Neural cell (in vitro differentiated cells): ENCODE measurements at regions not wholly inside any gene's neighbourhood (a gene's known extent, or its start where the extent isn't known, plus 50 kb on each side); places are given as distances from the start of the nearest gene placed in this dataset.

ENCODE experiments used
- H2AFZ ChIP-seq: fragments of 200-600, 300-800 bp; sonication (generic), shearing (Covaris generic); 2 replicates; pipeline ENCODE4 v1.6.0; 2014; ENCODE audit warnings: low read depth, mild to moderate bottlenecking, antibody characterized with exemption, low read length, moderate library complexity
- H3F3A ChIP-seq: fragments of 200-600 bp; shearing (Covaris generic); 2 replicates; pipeline ENCODE4 v1.6.1; 2016; ENCODE audit warnings: mild to moderate bottlenecking, moderate library complexity, mixed read lengths, antibody characterized with exemption, low read length; ENCODE audit not compliant: insufficient read depth, poor library complexity, severe bottlenecking
- H3K27ac ChIP-seq: fragments of 200-600, 300-800 bp; sonication (generic), shearing (Covaris generic); 2 replicates; pipeline ENCODE4 v1.5.1; 2014; ENCODE audit warnings: mild to moderate bottlenecking, low read length, moderate library complexity
- H3K27me3 ChIP-seq: fragments of 300-800, 200-600 bp; sonication (generic), shearing (Covaris generic); 2 replicates; pipeline ENCODE4 v1.6.0; 2014; ENCODE audit warnings: mild to moderate bottlenecking, low read depth, low read length, moderate library complexity; ENCODE audit not compliant: insufficient read depth
- H3K36me3 ChIP-seq: fragments of 300-800, 200-600 bp; sonication (generic), shearing (Covaris generic); 2 replicates; pipeline ENCODE4 v1.5.1; 2014; ENCODE audit warnings: mild to moderate bottlenecking, antibody characterized with exemption, low read length, moderate library complexity; ENCODE audit not compliant: insufficient read depth
- H3K4me2 ChIP-seq: fragments of 300-800, 200-600 bp; sonication (generic), shearing (Covaris generic); 2 replicates; pipeline ENCODE4 v1.6.0; 2014; ENCODE audit warnings: mild to moderate bottlenecking, low read length
- H3K4me3 ChIP-seq: fragments of 300-800, 200-600 bp; sonication (generic), shearing (Covaris generic); 2 replicates; pipeline ENCODE4 v1.5.1; 2014; ENCODE audit warnings: mild to moderate bottlenecking, low read length, moderate library complexity
- H3K79me2 ChIP-seq: fragments of 200-600 bp; shearing (Covaris generic); replicated peaks from 2 replicates; pipeline ENCODE4 v1.6.0; 2014; ENCODE audit warnings: mild to moderate bottlenecking, low read length, moderate library complexity; ENCODE audit not compliant: insufficient read depth
- H3K9ac ChIP-seq: fragments of 300-800, 200-600 bp; sonication (generic), shearing (Covaris generic); 2 replicates; pipeline ENCODE4 v1.6.1; 2016; ENCODE audit warnings: mild to moderate bottlenecking, low read length, mixed read lengths
- H3K9me2 ChIP-seq: fragments of 200-600 bp; shearing (Covaris generic); 2 replicates; pipeline ENCODE4 v1.6.1; 2016; ENCODE audit warnings: mild to moderate bottlenecking, low read length, mixed read lengths; ENCODE audit not compliant: insufficient read depth
- H3K9me3 ChIP-seq: fragments of 200-600, 300-800 bp; sonication (generic), shearing (Covaris generic); 2 replicates; pipeline ENCODE4 v1.6.1; 2016; ENCODE audit warnings: mild to moderate bottlenecking, mixed run types, low read length, moderate library complexity, mixed read lengths
- H4K20me1 ChIP-seq: fragments of 200-600 bp; shearing (Covaris generic); 2 replicates; pipeline ENCODE4 v1.6.1; 2016; ENCODE audit warnings: mild to moderate bottlenecking, mixed run types; ENCODE audit not compliant: insufficient read depth
- CTCF ChIP-seq: fragments of 450-650 bp; IDR thresholded peaks from 2 replicates; pipeline ENCODE4 v1.5.1; 2014; ENCODE audit warnings: antibody characterized with exemption, mild to moderate bottlenecking, moderate library complexity; ENCODE audit not compliant: poor library complexity, severe bottlenecking
- EP300 ChIP-seq: fragments of 450-650 bp; conservative IDR thresholded peaks from 2 replicates; pipeline ENCODE4 v1.6.1; 2014; ENCODE audit warnings: antibody characterized with exemption, mild to moderate bottlenecking, moderate library complexity; ENCODE audit not compliant: poor library complexity, severe bottlenecking
- EZH2 ChIP-seq: fragments of 200-600, 300-800 bp; shearing (Covaris generic), sonication (generic); IDR thresholded peaks from 2 replicates; pipeline ENCODE4 v1.6.1; 2014; ENCODE audit warnings: antibody characterized with exemption, low read length, borderline replicate concordance, mild to moderate bottlenecking; ENCODE audit not compliant: insufficient read depth, poor library complexity, severe bottlenecking
- MXI1 ChIP-seq: fragments of 450-650 bp; conservative IDR thresholded peaks from 2 replicates; pipeline ENCODE4 v1.6.1; 2014; ENCODE audit warnings: antibody characterized with exemption, mild to moderate bottlenecking; ENCODE audit not compliant: poor library complexity, severe bottlenecking
- POLR2AphosphoS5 ChIP-seq: IDR thresholded peaks from 2 replicates; pipeline ENCODE4 v1.6.1; 2012
- RAD21 ChIP-seq: fragments of 450-650 bp; conservative IDR thresholded peaks from 2 replicates; pipeline ENCODE4 v1.6.1; 2014; ENCODE audit warnings: antibody characterized with exemption, mild to moderate bottlenecking, moderate library complexity
- REST ChIP-seq: IDR thresholded peaks from 2 replicates; pipeline ENCODE4 v1.6.1; 2012; ENCODE audit warnings: borderline replicate concordance
- SMC3 ChIP-seq: fragments of 450-650 bp; conservative IDR thresholded peaks from 2 replicates; pipeline ENCODE4 v1.6.1; 2014; ENCODE audit warnings: antibody characterized with exemption, mild to moderate bottlenecking, moderate library complexity; ENCODE audit not compliant: poor library complexity
- TAF1 ChIP-seq: IDR thresholded peaks from 2 replicates; pipeline ENCODE4 v1.6.1; 2012; ENCODE audit warnings: low read depth

- Histone ChIP-seq H3K27me3 (no peaks in the 10 kb centered on the region), H3K9me3 (no peaks in the 10 kb centered on the region), H3K27ac (no peak overlapping the region), H2AFZ (no peak overlapping the region), H3K79me2 (no peaks in the 10 kb centered on the region), H3K4me2 (no peak overlapping the region), H3K9ac (no peak overlapping the region), H4K20me1 (no peaks in the 10 kb centered on the region), H3K9me2 (no peaks in the 10 kb centered on the region), H3K36me3 (no peaks in the 10 kb centered on the region), H3F3A (no peaks in the 10 kb centered on the region), H3K4me3 (no peak overlapping the region)
- TF ChIP-seq POLR2AphosphoS5, result no peak
- no peak for TF ChIP-seq SMC3
- no peak for TF ChIP-seq EP300
- no peak for TF ChIP-seq TAF1
- TF ChIP-seq REST, result no peak
- TF ChIP-seq CTCF, result no peak
- TF ChIP-seq RAD21, result no peak
- TF ChIP-seq MXI1, result no peak
- TF ChIP-seq EZH2, result no peak
These were observed 577.0 kb downstream of the CDH26 start for GRCh38 chr20:60535211-60535610.

GRCh38 chr20:60540591-60540990 is 582.4 kb downstream of the CDH26 start:
- H3K36me3 ChIP-seq, result no peaks in the 10 kb centered on the region
- no peak overlapping the region for H3K9ac ChIP-seq
- no peaks in the 10 kb centered on the region for H4K20me1 ChIP-seq
- no peak overlapping the region for H3K4me2 ChIP-seq
- no peak overlapping the region for H3K27ac ChIP-seq
- no peaks in the 10 kb centered on the region for H3F3A ChIP-seq
- no peaks in the 10 kb centered on the region for H3K9me2 ChIP-seq
- H3K79me2 ChIP-seq, result no peaks in the 10 kb centered on the region
- no peak overlapping the region for H3K4me3 ChIP-seq
- H2AFZ ChIP-seq, result no peak overlapping the region
- H3K27me3 ChIP-seq, result no peaks in the 10 kb centered on the region
- H3K9me3 ChIP-seq, result no peaks in the 10 kb centered on the region
- TF ChIP-seq POLR2AphosphoS5 (no peak), EP300 (no peak), RAD21 (no peak), TAF1 (no peak), MXI1 (no peak), REST (no peak), SMC3 (no peak), EZH2 (no peak), CTCF (no peak)
